GM10266 (cell line): ENCODE measurements at regions not wholly inside any gene's neighbourhood (a gene's known extent, or its start where the extent isn't known, plus 50 kb on each side); places are given as distances from the start of the nearest gene placed in this dataset.
"Not testable (repeated sequence)": the region's sequence is repeated elsewhere in the genome, so short reads cannot be mapped to it uniquely, and the experiment has no call there.

ENCODE experiments used
- DNase-seq: peaks from one replicate; pipeline ENCODE4 v3.0.0; 2012; ENCODE audit errors: extremely low spot score
- TF ChIP-seq, protein P1 (sequence below): IDR thresholded peaks from 2 replicates; pipeline ENCODE4 v1.5.1; 2012; ENCODE audit warnings: mild to moderate bottlenecking, low read depth; ENCODE audit not compliant: control insufficient read depth, insufficient read depth; ENCODE audit errors: missing control alignments

DNA sequence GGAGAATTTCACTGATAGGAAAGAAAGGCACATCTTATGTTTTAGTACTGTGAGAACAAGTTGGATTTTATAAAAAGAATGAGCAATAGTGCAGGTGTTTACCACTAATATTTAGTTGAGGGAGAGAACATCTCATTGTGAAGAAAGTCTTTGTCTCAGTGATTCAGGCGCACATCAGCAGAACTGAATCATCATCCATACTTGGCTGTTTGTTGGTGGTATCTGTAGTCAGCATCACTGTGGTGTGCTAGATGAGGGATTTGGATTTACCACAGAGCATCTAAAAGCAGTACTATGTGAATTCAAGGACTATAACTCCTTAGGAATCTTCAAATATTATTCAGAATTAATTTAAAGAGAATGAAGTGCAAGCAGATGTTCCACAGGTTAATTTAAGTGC lies 1380.5 kb upstream of the ATXN8OS start:
- DNase-seq: no peak
- TF ChIP-seq, protein P1, sequence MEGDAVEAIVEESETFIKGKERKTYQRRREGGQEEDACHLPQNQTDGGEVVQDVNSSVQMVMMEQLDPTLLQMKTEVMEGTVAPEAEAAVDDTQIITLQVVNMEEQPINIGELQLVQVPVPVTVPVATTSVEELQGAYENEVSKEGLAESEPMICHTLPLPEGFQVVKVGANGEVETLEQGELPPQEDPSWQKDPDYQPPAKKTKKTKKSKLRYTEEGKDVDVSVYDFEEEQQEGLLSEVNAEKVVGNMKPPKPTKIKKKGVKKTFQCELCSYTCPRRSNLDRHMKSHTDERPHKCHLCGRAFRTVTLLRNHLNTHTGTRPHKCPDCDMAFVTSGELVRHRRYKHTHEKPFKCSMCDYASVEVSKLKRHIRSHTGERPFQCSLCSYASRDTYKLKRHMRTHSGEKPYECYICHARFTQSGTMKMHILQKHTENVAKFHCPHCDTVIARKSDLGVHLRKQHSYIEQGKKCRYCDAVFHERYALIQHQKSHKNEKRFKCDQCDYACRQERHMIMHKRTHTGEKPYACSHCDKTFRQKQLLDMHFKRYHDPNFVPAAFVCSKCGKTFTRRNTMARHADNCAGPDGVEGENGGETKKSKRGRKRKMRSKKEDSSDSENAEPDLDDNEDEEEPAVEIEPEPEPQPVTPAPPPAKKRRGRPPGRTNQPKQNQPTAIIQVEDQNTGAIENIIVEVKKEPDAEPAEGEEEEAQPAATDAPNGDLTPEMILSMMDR: no peak

DNA sequence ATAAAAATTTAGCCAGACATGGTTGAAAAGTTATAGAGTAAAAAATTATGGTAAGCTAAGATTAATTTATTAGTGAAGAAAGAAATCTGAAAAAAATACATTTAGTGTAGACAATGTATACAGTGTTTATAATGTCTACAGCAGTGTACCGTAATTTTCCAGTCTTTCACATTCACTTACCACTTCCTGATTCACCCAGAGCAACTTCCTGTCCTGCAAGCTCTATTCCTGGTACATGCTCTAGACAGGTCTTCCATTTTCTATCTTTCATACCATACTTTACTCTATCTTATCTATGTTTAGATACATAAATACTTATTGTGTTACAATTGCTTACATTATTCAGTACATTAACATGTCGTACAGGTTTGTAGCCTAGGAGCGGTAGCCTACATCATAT lies 1387.8 kb upstream of the ATXN8OS start:
- TF ChIP-seq, protein P1: no peak
- no peak for DNase-seq

DNA sequence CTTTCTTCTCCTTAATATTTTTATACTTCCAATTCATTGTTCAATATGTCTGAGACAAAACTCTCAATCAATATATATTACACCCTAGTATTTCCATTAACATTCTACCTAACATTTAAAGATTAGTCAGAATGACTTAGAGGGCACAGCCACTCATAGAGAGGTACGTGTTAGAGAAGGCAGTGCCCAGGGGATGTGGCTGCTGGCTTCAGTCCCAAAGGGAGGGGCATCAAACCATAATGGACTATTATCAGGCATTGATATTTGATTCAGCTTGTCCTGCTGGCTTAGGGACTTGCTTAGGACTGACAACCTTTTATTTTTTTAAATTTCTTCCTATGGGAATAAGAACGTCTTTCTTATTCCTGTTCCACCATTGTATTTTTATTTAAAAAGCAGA lies 1392.0 kb upstream of the ATXN8OS start:
- TF ChIP-seq, protein P1: no peak
- DNase-seq: no peak

DNA sequence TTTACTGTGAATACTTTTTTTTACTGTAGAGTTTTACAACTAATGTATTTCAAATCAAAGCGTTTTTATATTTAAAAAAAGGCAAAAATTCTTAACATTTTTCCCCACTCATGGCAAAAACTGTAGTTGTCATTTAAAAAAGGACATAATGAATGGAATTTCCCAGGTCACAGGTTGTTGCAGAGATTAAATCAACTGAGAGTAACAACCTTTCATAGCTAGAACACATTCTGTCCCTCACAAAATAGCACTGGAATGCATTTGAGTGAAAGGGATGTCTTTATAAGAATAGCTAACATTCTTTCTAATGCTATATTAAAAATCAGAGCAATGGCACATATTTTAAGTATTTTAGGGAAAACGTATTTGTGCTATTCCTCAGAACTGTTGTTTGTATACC lies 1393.3 kb upstream of the ATXN8OS start:
- TF ChIP-seq, protein P1: no peak
- no peak for DNase-seq

DNA sequence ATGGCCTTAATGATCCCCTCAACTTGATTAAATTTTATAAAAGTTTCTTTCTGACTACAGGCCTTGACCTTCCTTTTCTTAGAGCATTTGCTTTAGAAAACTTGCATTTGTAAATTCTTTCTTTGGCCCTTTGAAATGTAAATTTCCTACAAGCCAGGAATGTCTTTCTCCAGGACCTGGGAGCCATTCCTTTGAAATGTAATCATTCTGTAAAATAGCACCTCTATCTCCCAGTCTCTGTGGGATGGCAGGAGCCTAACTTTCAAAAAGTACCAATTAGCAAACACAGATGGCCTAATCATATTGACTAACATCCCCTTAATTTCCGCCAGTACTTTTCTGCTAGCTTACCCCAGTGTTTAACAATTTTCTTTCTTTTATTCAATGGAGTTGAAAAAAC lies 1394.2 kb upstream of the ATXN8OS start:
- no peak for DNase-seq
- TF ChIP-seq, protein P1: no peak

DNA sequence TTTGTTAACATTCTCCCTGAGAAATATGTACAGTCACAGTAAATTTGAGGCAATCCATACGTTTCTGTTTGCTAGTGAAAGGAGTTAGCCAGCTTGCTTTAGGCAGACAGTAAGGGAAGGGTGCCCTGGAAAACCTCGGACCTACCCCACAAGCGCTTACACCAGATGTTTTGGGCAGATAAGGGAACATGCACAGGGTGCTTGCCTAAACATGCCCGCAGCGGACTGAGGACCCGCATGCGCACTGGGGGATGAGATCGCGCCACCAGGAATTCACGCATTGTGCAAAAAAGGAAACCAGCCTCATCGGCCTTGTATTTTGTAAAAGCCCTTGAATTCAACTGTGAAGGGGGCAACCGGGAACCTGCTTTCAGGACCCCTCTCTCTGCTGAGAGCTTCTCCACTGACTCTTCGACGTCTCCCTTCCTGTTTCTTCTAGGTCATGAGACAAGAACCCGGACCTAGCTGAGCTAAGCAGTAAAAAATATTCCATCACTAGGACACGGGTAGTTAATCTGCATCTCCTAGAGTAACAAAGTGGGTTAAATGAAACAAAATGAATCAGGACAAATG lies 1399.2 kb upstream of the ATXN8OS start:
- DNase-seq: no peak
- TF ChIP-seq, protein P1: no peak

DNA sequence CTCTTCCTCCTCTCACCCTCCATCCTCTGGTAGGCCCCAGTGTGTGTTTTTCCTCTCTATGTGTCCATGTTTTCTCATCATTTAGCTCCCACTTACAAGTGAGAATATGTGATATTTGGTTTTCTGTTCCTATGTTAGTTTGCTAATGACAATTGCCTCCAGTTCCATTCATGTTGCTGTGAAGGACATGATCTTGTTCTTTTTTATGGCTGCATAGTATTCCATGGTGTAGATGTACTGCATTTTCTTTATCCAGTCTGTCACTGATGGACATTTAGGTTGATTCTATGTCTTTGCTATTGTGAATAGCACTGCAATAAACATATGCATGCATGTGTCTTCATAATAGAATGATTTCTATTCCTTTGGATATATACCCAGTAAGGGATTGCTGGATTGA lies 1401.6 kb upstream of the ATXN8OS start:
- not testable (repeated sequence) for DNase-seq

DNA sequence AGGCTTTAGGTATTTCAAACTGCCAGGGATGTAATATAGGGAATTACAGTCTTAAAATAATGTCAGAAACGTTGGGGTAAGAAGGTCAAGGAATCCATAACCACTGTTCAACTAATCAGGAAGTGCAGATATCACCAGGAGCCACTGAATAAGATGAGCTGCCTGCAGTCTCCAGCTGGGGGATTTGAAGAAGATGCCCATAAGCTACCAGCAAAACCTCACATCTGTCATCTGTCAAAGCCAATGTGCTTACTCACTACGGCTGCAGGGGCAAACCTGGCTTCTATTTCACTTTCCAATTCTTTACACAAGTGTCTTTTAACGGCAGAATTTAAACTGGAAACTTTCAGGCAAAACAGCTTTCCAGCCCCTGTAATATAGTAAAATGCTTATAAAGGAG lies 1410.1 kb upstream of the ATXN8OS start:
- no peak for DNase-seq
- TF ChIP-seq, protein P1: no peak
